ENCODE measurements at regions not wholly inside any gene's neighbourhood (a gene's known extent, or its start where the extent isn't known, plus 50 kb on each side); places are given as distances from the start of the nearest gene placed in this dataset.

DNA sequence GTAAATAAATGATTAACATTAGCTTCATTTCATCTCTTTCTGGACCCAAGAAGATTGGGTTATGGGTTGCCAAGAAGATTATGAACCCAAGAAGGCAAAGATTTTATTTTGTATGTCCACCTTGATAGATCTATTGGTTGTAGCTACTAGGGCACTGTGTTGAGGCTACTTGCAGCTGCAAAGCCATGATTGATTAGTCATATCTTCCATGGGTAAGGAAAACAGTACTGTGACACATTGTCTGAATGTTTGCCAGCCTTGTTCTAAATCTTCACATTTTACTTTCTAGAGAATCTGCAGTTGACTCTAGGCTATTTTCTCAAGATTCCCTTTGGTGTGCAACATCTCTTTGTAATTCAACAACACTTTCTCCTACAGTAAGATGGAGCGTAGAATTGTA, 229.2 kb upstream of the KCNH8 start:
- no peak overlapping the region for H3K4me3 ChIP-seq (ENCODE audit: low read length)
- no peak overlapping the region for H3K4me2 ChIP-seq (ENCODE audit: low read depth, low read length, poor library complexity, severe bottlenecking)
- no peaks in the 10 kb centered on the region for H3K27me3 ChIP-seq (ENCODE audit: low read length)
- no peaks in the 10 kb centered on the region for H3K79me2 ChIP-seq (ENCODE audit: low read length)
- H3K9ac ChIP-seq (ENCODE audit: low read length): no peak overlapping the region
- no peak overlapping the region for H2AFZ ChIP-seq (ENCODE audit: low read length)
- H3K9me3 ChIP-seq (ENCODE audit: low read length): no peaks in the 10 kb centered on the region
- H4K20me1 ChIP-seq (ENCODE audit: insufficient read depth, low read depth, low read length): no peaks in the 10 kb centered on the region
- H3K36me3 ChIP-seq (ENCODE audit: insufficient read depth, low read length): no peaks in the 10 kb centered on the region
- H3K4me1 ChIP-seq (ENCODE audit: low read length): no peaks in the 10 kb centered on the region
- no peaks in the 10 kb centered on the region for H3K9me2 ChIP-seq (replicated peaks; ENCODE audit: insufficient read depth, low read length)
- no peak for DNase-seq
- H3K27ac ChIP-seq (ENCODE audit: low read length): no peak overlapping the region

DNA sequence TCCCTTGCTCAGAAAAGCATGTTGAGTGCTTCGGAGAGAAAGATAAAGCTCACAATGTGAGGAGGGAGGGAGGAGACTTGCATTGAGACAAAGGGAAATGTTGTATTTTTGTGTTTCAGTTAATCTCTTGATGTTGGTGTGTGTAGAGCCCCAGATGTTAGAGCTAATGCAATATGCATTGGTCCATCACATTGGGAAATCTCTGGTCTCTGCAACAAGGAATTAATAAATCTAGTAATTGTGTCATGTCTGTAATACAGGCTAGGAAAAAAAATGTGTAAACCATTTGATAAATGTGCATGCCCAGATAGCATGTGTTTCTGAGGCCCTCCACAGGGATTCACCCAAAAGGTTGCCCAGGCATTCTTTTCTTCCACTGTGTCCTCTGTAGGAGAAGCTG, 230.4 kb upstream of the KCNH8 start:
- Histone ChIP-seq H3K9me2 (replicated peaks; ENCODE audit: insufficient read depth, low read length) (no peaks in the 10 kb centered on the region), H3K79me2 (ENCODE audit: low read length) (no peaks in the 10 kb centered on the region), H3K27ac (ENCODE audit: low read length) (no peak overlapping the region)

GRCh38 chr3:18902081-18902793, 246.1 kb upstream of the KCNH8 start:
- Histone ChIP-seq H2AFZ (ENCODE audit: low read length) (no peak overlapping the region), H3K27me3 (ENCODE audit: low read length) (no peaks in the 10 kb centered on the region), H3K27ac (ENCODE audit: low read length) (no peak overlapping the region), H3K9me2 (replicated peaks; ENCODE audit: insufficient read depth, low read length) (no peaks in the 10 kb centered on the region), H3K79me2 (ENCODE audit: low read length) (no peaks in the 10 kb centered on the region), H3K36me3 (ENCODE audit: insufficient read depth, low read length) (no peaks in the 10 kb centered on the region), H3K9ac (ENCODE audit: low read length) (no peak overlapping the region), H3K4me1 (ENCODE audit: low read length) (no peaks in the 10 kb centered on the region), H4K20me1 (ENCODE audit: insufficient read depth, low read depth, low read length) (no peaks in the 10 kb centered on the region), H3K9me3 (ENCODE audit: low read length) (no peaks in the 10 kb centered on the region), H3K4me2 (ENCODE audit: low read depth, low read length, poor library complexity, severe bottlenecking) (no peak overlapping the region), H3K4me3 (ENCODE audit: low read length) (no peak overlapping the region)
- no peak for DNase-seq

More for the DNA sequence above, 230.4 kb upstream of the KCNH8 start:
- Histone ChIP-seq H3K4me1 (ENCODE audit: low read length) (no peaks in the 10 kb centered on the region), H4K20me1 (ENCODE audit: insufficient read depth, low read depth, low read length) (no peaks in the 10 kb centered on the region), H2AFZ (ENCODE audit: low read length) (no peak overlapping the region), H3K36me3 (ENCODE audit: insufficient read depth, low read length) (no peaks in the 10 kb centered on the region), H3K9ac (ENCODE audit: low read length) (no peak overlapping the region), H3K9me3 (ENCODE audit: low read length) (no peaks in the 10 kb centered on the region), H3K27me3 (ENCODE audit: low read length) (no peaks in the 10 kb centered on the region), H3K4me3 (ENCODE audit: low read length) (no peak overlapping the region), H3K4me2 (ENCODE audit: low read depth, low read length, poor library complexity, severe bottlenecking) (no peak overlapping the region)
- no peak for DNase-seq

DNA sequence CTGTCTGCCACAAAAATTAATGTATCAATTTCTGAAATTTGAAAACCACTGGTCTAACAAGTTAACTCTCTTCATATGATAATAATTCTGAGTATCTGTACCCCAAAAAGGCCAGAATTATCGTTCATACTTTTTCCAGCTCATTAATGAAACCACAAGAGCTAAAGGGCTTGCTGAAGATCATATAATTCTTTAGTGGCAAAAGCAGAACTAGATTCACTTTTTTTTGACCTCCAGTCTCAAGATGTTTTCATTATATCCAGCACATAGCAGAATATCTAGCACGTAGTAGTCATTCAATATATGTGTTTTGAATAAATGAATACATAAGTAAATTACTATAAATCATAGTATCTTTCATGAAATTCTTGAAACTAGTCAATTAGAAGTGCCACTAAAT, 246.7 kb upstream of the KCNH8 start:
- H3K4me2 ChIP-seq (ENCODE audit: low read depth, low read length, poor library complexity, severe bottlenecking): no peak overlapping the region
- no peak for DNase-seq
- H3K4me1 ChIP-seq (ENCODE audit: low read length): no peaks in the 10 kb centered on the region
- no peaks in the 10 kb centered on the region for H3K36me3 ChIP-seq (ENCODE audit: insufficient read depth, low read length)
- H3K27ac ChIP-seq (ENCODE audit: low read length): no peak overlapping the region
- no peak overlapping the region for H2AFZ ChIP-seq (ENCODE audit: low read length)
- no peaks in the 10 kb centered on the region for H3K9me2 ChIP-seq (replicated peaks; ENCODE audit: insufficient read depth, low read length)
- H3K27me3 ChIP-seq (ENCODE audit: low read length): no peaks in the 10 kb centered on the region
- H4K20me1 ChIP-seq (ENCODE audit: insufficient read depth, low read depth, low read length): no peaks in the 10 kb centered on the region
- no peaks in the 10 kb centered on the region for H3K79me2 ChIP-seq (ENCODE audit: low read length)
- H3K4me3 ChIP-seq (ENCODE audit: low read length): no peak overlapping the region
- no peak overlapping the region for H3K9ac ChIP-seq (ENCODE audit: low read length)
- H3K9me3 ChIP-seq (ENCODE audit: low read length): no peaks in the 10 kb centered on the region

DNA sequence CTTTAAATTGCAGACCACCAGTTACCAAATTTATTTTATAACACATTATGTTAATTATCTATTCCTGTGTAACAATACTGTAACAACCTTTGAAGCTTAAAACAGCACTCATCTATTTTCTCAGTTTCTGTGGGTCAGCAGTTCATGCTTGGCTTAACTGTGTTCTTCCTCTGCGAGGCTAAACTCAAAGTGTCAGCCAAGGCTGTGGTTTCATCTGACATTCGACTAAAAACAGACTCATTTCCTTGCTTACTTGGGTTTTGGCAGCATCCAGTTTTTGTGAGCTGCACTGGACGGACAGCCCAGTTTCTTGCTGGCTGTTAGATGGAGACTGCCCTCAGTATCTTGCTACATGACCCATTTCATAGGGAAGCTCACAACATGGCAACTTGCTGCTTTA, 247.3 kb upstream of the KCNH8 start:
- H2AFZ ChIP-seq (ENCODE audit: low read length): no peak overlapping the region
- no peak overlapping the region for H3K4me2 ChIP-seq (ENCODE audit: low read depth, low read length, poor library complexity, severe bottlenecking)
- no peaks in the 10 kb centered on the region for H3K4me1 ChIP-seq (ENCODE audit: low read length)
- no peaks in the 10 kb centered on the region for H3K79me2 ChIP-seq (ENCODE audit: low read length)
- H3K27ac ChIP-seq (ENCODE audit: low read length): no peak overlapping the region
- DNase-seq: no peak
- H3K9me2 ChIP-seq (replicated peaks; ENCODE audit: insufficient read depth, low read length): no peaks in the 10 kb centered on the region
- H4K20me1 ChIP-seq (ENCODE audit: insufficient read depth, low read depth, low read length): no peaks in the 10 kb centered on the region
- H3K9me3 ChIP-seq (ENCODE audit: low read length): no peaks in the 10 kb centered on the region
- H3K36me3 ChIP-seq (ENCODE audit: insufficient read depth, low read length): no peaks in the 10 kb centered on the region
- no peak overlapping the region for H3K4me3 ChIP-seq (ENCODE audit: low read length)
- H3K27me3 ChIP-seq (ENCODE audit: low read length): no peaks in the 10 kb centered on the region
- H3K9ac ChIP-seq (ENCODE audit: low read length): no peak overlapping the region

DNA sequence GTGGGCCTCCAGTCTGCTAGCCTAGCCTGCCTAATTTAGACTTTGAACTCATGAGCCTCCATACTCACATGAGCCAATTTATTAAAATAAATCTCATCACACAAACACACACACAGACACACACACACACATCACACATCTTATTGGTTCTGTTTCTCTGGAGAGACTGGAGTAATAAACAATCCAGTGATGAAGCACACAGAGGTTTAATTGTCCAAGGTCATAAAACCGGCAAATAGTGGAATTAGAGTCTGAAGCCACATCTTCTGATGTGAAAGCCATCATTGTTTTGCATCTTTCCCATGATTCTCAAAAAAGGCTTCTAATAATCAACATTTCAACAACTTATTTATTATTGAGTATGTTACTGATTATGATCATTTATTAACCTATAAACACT, 249.4 kb upstream of the KCNH8 start:
- H3K9me2 ChIP-seq (replicated peaks; ENCODE audit: insufficient read depth, low read length): no peaks in the 10 kb centered on the region
- H3K9me3 ChIP-seq (ENCODE audit: low read length): no peaks in the 10 kb centered on the region
- DNase-seq: no peak
- H3K27me3 ChIP-seq (ENCODE audit: low read length): no peaks in the 10 kb centered on the region
- H2AFZ ChIP-seq (ENCODE audit: low read length): no peak overlapping the region
- no peaks in the 10 kb centered on the region for H3K36me3 ChIP-seq (ENCODE audit: insufficient read depth, low read length)
- H3K27ac ChIP-seq (ENCODE audit: low read length): no peak overlapping the region
- H3K9ac ChIP-seq (ENCODE audit: low read length): no peak overlapping the region
- no peaks in the 10 kb centered on the region for H3K4me1 ChIP-seq (ENCODE audit: low read length)
- no peaks in the 10 kb centered on the region for H4K20me1 ChIP-seq (ENCODE audit: insufficient read depth, low read depth, low read length)
- H3K79me2 ChIP-seq (ENCODE audit: low read length): no peaks in the 10 kb centered on the region
- H3K4me2 ChIP-seq (ENCODE audit: low read depth, low read length, poor library complexity, severe bottlenecking): no peak overlapping the region
- H3K4me3 ChIP-seq (ENCODE audit: low read length): no peak overlapping the region

DNA sequence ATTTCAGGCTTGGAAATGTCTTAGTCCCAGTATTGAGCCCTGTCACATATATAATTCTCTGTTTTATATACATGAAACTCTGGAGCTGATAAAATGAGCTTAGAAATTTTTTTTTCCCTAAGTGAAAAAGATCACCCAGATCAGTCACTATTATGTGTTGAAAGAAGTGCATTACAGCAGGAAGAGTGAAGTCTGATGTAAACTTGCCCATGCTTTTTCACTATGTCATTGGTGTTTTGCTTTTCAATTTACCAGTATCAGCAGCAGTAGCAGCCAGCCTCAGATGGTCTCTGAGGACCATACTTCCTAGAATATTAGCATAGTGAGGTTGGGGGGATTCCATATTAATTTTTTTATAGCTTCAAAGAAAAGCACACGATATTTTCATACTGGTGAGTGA, 255.6 kb upstream of the KCNH8 start:
- Histone ChIP-seq H3K27ac (ENCODE audit: low read length) (no peak overlapping the region), H3K9ac (ENCODE audit: low read length) (no peak overlapping the region), H3K4me1 (ENCODE audit: low read length) (no peaks in the 10 kb centered on the region), H4K20me1 (ENCODE audit: insufficient read depth, low read depth, low read length) (no peaks in the 10 kb centered on the region), H3K9me3 (ENCODE audit: low read length) (no peaks in the 10 kb centered on the region), H3K79me2 (ENCODE audit: low read length) (no peaks in the 10 kb centered on the region), H3K9me2 (replicated peaks; ENCODE audit: insufficient read depth, low read length) (no peaks in the 10 kb centered on the region), H3K36me3 (ENCODE audit: insufficient read depth, low read length) (no peaks in the 10 kb centered on the region), H3K27me3 (ENCODE audit: low read length) (no peaks in the 10 kb centered on the region), H3K4me2 (ENCODE audit: low read depth, low read length, poor library complexity, severe bottlenecking) (no peak overlapping the region), H3K4me3 (ENCODE audit: low read length) (no peak overlapping the region), H2AFZ (ENCODE audit: low read length) (no peak overlapping the region)
- DNase-seq: no peak

DNA sequence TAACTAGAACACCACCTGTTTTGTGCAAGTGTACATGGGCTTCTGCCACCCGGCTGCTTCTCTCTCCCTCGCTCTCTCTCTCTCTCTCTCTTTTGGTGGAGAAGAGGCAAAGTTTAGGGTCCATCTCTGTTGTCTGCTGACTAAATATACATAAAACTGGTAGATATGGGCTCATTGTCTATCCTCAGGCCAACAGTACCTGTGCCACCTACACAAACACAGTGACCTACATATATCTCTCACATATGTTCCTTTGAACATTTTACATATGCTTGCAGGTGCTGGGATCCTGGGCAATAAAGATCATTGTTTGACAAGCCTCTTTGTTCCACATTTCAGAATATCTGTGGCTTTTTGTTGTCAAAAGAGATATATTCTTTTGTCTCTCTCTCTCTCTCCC, 256.3 kb upstream of the KCNH8 start:
- H3K36me3 ChIP-seq (ENCODE audit: insufficient read depth, low read length): no peaks in the 10 kb centered on the region
- H3K79me2 ChIP-seq (ENCODE audit: low read length): no peaks in the 10 kb centered on the region
- H4K20me1 ChIP-seq (ENCODE audit: insufficient read depth, low read depth, low read length): no peaks in the 10 kb centered on the region

DNA sequence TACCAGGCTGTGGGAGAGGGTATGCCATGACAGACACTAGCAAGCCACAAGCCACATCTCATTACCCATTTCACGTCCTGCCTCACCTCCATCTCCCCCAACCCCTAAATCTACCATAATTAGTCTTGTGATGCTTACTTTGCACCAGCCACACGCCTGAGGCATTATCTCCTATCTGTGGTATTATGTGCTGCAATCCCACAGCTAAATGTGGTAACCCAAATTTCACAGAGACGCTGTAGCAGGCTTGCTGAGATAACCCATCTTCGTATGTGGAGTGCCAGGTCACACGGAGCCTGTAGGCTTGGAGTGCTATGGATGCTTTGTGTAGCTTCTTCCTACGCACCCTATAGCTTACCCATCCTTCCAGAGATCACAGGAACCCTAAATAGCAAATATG, 256.7 kb upstream of the KCNH8 start:
- Histone ChIP-seq H4K20me1 (ENCODE audit: insufficient read depth, low read depth, low read length) (no peaks in the 10 kb centered on the region), H2AFZ (ENCODE audit: low read length) (no peak overlapping the region), H3K9me2 (replicated peaks; ENCODE audit: insufficient read depth, low read length) (no peaks in the 10 kb centered on the region), H3K27ac (ENCODE audit: low read length) (no peak overlapping the region), H3K4me2 (ENCODE audit: low read depth, low read length, poor library complexity, severe bottlenecking) (no peak overlapping the region), H3K9me3 (ENCODE audit: low read length) (no peaks in the 10 kb centered on the region), H3K36me3 (ENCODE audit: insufficient read depth, low read length) (no peaks in the 10 kb centered on the region), H3K4me1 (ENCODE audit: low read length) (no peaks in the 10 kb centered on the region), H3K4me3 (ENCODE audit: low read length) (no peak overlapping the region), H3K79me2 (ENCODE audit: low read length) (no peaks in the 10 kb centered on the region), H3K9ac (ENCODE audit: low read length) (no peak overlapping the region), H3K27me3 (ENCODE audit: low read length) (no peaks in the 10 kb centered on the region)
- no peak for DNase-seq

More for the DNA sequence above, 256.3 kb upstream of the KCNH8 start:
- H2AFZ ChIP-seq (ENCODE audit: low read length): no peak overlapping the region
- H3K9me3 ChIP-seq (ENCODE audit: low read length): no peaks in the 10 kb centered on the region
- H3K4me2 ChIP-seq (ENCODE audit: low read depth, low read length, poor library complexity, severe bottlenecking): no peak overlapping the region
- H3K4me3 ChIP-seq (ENCODE audit: low read length): no peak overlapping the region
- no peak overlapping the region for H3K27ac ChIP-seq (ENCODE audit: low read length)
- H3K9ac ChIP-seq (ENCODE audit: low read length): no peak overlapping the region
- no peak for DNase-seq
- no peaks in the 10 kb centered on the region for H3K27me3 ChIP-seq (ENCODE audit: low read length)
- no peaks in the 10 kb centered on the region for H3K4me1 ChIP-seq (ENCODE audit: low read length)
- no peaks in the 10 kb centered on the region for H3K9me2 ChIP-seq (replicated peaks; ENCODE audit: insufficient read depth, low read length)

Measured in Karpas-422 (cell line).